ENCODE measurements at regions not wholly inside any gene's neighbourhood (a gene's known extent, or its start where the extent isn't known, plus 50 kb on each side); places are given as distances from the start of the nearest gene placed in this dataset.

DNA sequence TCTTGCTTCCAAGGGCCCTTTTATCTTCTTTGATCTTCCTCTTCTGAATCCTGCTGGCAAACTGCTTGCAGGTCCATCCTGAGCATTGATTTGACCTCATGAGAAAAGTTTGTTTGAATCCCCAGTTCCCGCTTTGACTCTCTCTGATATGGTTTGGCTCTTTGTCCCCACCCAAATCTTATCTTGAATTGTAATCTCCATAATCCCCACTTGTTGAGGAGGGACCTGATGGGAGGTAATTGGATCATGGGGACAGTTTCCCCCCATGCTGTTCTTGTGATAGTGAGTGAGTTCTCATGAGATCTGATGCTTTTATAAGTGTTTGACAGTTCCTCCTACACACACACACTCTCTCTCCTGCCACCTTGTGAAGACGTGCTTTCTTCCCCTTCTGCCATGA is 126.6 kb upstream of the ARHGAP20 start:
- H3K4me1 ChIP-seq (ENCODE audit: control insufficient read depth in 1 of 2, insufficient read depth in 2 of 2, low read length in 2 of 2): no peaks in the 10 kb centered on the region
- ATAC-seq (no peak), DNase-seq (ENCODE audit: low read depth, low spot score) (no peak)
- H3K4me3 ChIP-seq (replicated peaks in 1 of 2; ENCODE audit: low read depth in 1 of 2, low read length in 2 of 2): no peak overlapping the region
- intact Hi-C loops (cut with micrococcal nuclease): no loop called here
- H3K9me3 ChIP-seq (ENCODE audit: control insufficient read depth in 1 of 2, insufficient read depth in 1 of 2, low read depth in 1 of 2, low read length in 2 of 2): no peaks in the 10 kb centered on the region
- RAD21 ChIA-PET (ENCODE audit: low non-redundant PET in 1 of 2, low total read pairs in 2 of 2, uncharacterized antibody in 2 of 2, unreplicated experiment in 2 of 2): no interaction called here
- TF ChIP-seq ZFX (IDR thresholded peaks at IDR 0.05) (no peak), JUND (IDR thresholded peaks at IDR 0.05) (no peak), EGR1 (IDR thresholded peaks at IDR 0.05; ENCODE audit: low read depth) (no peak), POLR2A (IDR thresholded peaks at IDR 0.05; ENCODE audit: borderline replicate concordance, extremely low read depth, insufficient read depth, insufficient read length) (no peak), YY1 (IDR thresholded peaks at IDR 0.05; ENCODE audit: extremely low read depth, insufficient replicate concordance, low read depth, low read length) (no peak), POLR2AphosphoS5 (IDR thresholded peaks at IDR 0.05; ENCODE audit: low read depth, low read length) (no peak), FOSL1 (IDR thresholded peaks at IDR 0.05; ENCODE audit: low read depth) (no peak), EZH2phosphoT487 (IDR thresholded peaks at IDR 0.05; ENCODE audit: borderline replicate concordance) (no peak), CEBPB (IDR thresholded peaks at IDR 0.05; ENCODE audit: low read depth) (no peak), ZNF274 (IDR thresholded peaks at IDR 0.05; ENCODE audit: low read depth, low read length) (no peak), ZBTB33 (IDR thresholded peaks at IDR 0.05; ENCODE audit: extremely low read depth, insufficient replicate concordance, low read length) (no peak)
- TF ChIP-seq, protein P1, sequence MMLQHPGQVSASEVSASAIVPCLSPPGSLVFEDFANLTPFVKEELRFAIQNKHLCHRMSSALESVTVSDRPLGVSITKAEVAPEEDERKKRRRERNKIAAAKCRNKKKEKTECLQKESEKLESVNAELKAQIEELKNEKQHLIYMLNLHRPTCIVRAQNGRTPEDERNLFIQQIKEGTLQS (IDR thresholded peaks at IDR 0.05): no peak
- H3K36me3 ChIP-seq (ENCODE audit: control insufficient read depth in 1 of 2, insufficient read depth in 2 of 2, low read length in 2 of 2): no peaks in the 10 kb centered on the region
- no peaks in the 10 kb centered on the region for H3K9me2 ChIP-seq (ENCODE audit: insufficient read depth)
- POLR2A ChIA-PET: no interaction called here
- no TSS peak for BruUV-seq (replicated peaks)
- no peaks in the 10 kb centered on the region for H4K20me1 ChIP-seq (ENCODE audit: insufficient read depth)
- H3K27ac ChIP-seq (ENCODE audit: low read depth, low read length): no peak overlapping the region
- H3K9ac ChIP-seq (ENCODE audit: low read length): no peak overlapping the region
- peaks cover 8% of the 10 kb centered on the region; the same call in 1 of the 2 replicates for H3K27me3 ChIP-seq (ENCODE audit: insufficient read depth, low read length)
- H3K4me2 ChIP-seq (ENCODE audit: low read length): no peak overlapping the region
- CTCF ChIA-PET: no interaction called here
- H3K79me2 ChIP-seq (ENCODE audit: insufficient read depth, low read length): no peaks in the 10 kb centered on the region
- no peak overlapping the region for H2AFZ ChIP-seq (ENCODE audit: low read depth, low read length, poor library complexity, severe bottlenecking)
